A673 (cell line): ENCODE measurements at regions not wholly inside any gene's neighbourhood (a gene's known extent, or its start where the extent isn't known, plus 50 kb on each side); places are given as distances from the start of the nearest gene placed in this dataset.
A peak's percentile ranks its signal among the peaks of the same experiment; 100 is the strongest.

ENCODE experiments used
- BruUV-seq: library from RNA; stranded (reverse); fragments of 400-500 nt; replicated peaks from 2 replicates; lab custom pipeline; 2021; lab: Mats Ljungman, UMichigan
- CTCF ChIA-PET: fragments of 300-600 bp; sonication (Branson Sonifier 250); formaldehyde crosslinking; loops from one replicate; lab custom pipeline; 2022; ENCODE audit warnings: antibody characterized with exemption; lab: Charles Lee
- POLR2A ChIA-PET: fragments of 300-600 bp; sonication (Branson Sonifier 250); formaldehyde crosslinking; loops from one replicate; lab custom pipeline; 2022; ENCODE audit warnings: antibody characterized with exemption; ENCODE audit not compliant: low non-redundant PET; lab: Charles Lee
- DNase-seq: peaks from one replicate; pipeline ENCODE4 v3.0.0-alpha.2; 2015; ENCODE audit warnings: low spot score
- H3K27ac ChIP-seq: fragments of 200-600 bp; sonication (generic); 2 replicates; pipeline ENCODE4 v1.5.1; 2016; ENCODE audit warnings: mixed run types, low read depth, mild to moderate bottlenecking, mixed read lengths, antibody characterized with exemption, low read length; ENCODE audit not compliant: poor library complexity, severe bottlenecking
- H3K27me3 ChIP-seq: fragments of 200-600 bp; sonication (generic); replicated peaks from 2 replicates; pipeline ENCODE4 v1.6.1; 2017; ENCODE audit warnings: mixed run types, low read depth, mild to moderate bottlenecking, mixed read lengths, antibody characterized with exemption, low read length; ENCODE audit not compliant: insufficient read depth, poor library complexity
- H3K36me3 ChIP-seq: fragments of 200-600 bp; sonication (generic); 2 replicates; pipeline ENCODE4 v1.6.1; 2016; ENCODE audit warnings: mixed run types, mild to moderate bottlenecking, mixed read lengths, antibody characterized with exemption, low read length; ENCODE audit not compliant: insufficient read depth, poor library complexity, severe bottlenecking
- H3K4me1 ChIP-seq: fragments of 200-600 bp; sonication (generic); 2 replicates; pipeline ENCODE4 v1.6.1; 2017; ENCODE audit warnings: mixed run types, mild to moderate bottlenecking, mixed read lengths, antibody characterized with exemption, low read length; ENCODE audit not compliant: insufficient read depth, poor library complexity, severe bottlenecking
- H3K4me3 ChIP-seq: fragments of 200-600 bp; sonication (generic); 2 replicates; pipeline ENCODE4 v1.5.1; 2016; ENCODE audit warnings: low read depth, mixed run types, mild to moderate bottlenecking, mixed read lengths, low read length; ENCODE audit not compliant: poor library complexity, severe bottlenecking
- H3K9me3 ChIP-seq: fragments of 200-600 bp; sonication (generic); 2 replicates; pipeline ENCODE4 v1.6.1; 2016; ENCODE audit warnings: mixed run types, low read depth, mild to moderate bottlenecking, mixed read lengths, antibody characterized with exemption, low read length; ENCODE audit not compliant: poor library complexity, severe bottlenecking
- CTCF ChIP-seq: fragments of 300-800, 200-600 bp; sonication (generic); conservative IDR thresholded peaks from 2 replicates; pipeline ENCODE4 v1.5.1; 2017; ENCODE audit warnings: low read depth, mild to moderate bottlenecking, antibody characterized with exemption, low read length, moderate library complexity, mixed read lengths
- EZH2 ChIP-seq: fragments of 200-600 bp; sonication (generic); IDR thresholded peaks from 2 replicates; pipeline ENCODE4 v1.6.1; 2017; ENCODE audit warnings: borderline replicate concordance, low read depth, mild to moderate bottlenecking, mixed read lengths, antibody characterized with exemption, low read length; ENCODE audit not compliant: poor library complexity, severe bottlenecking
- intact Hi-C: fragments of 100-400 bp; cut with micrococcal nuclease; formaldehyde crosslinking; loops from one replicate; pipeline ENCODE4 v1.10.0; 2022; ENCODE audit not compliant: unreplicated experiment

- Histone ChIP-seq H3K4me3 (no peak overlapping the region), H3K4me1 (peaks cover 6% of the 10 kb centered on the region), H3K27me3 (no peaks in the 10 kb centered on the region), H3K27ac (no peak overlapping the region), H3K9me3 (no peaks in the 10 kb centered on the region), H3K36me3 (no peaks in the 10 kb centered on the region)
- peak; percentile 30 for DNase-seq
- intact Hi-C loops: loop anchor here (5.0 kb wide), 1 partner anchor 602 kb away; no protein-coding TSS in a partner anchor
- ChIA-PET CTCF (no interaction called here), POLR2A (interaction anchor here (0.6 kb wide), 1 partner anchor 1264 kb away, joined by 3 read pairs; no protein-coding TSS in a partner anchor)
- no TSS peak for BruUV-seq
- TF ChIP-seq CTCF (peak; percentile 38; the same call in 1 of the 2 replicates), EZH2 (no peak)
Measured at GRCh38 chr1:229710746-229711145, 84.7 kb downstream of the URB2 start.

GRCh38 chr1:229714306-229714705 lies 88.3 kb downstream of the URB2 start:
- no peaks in the 10 kb centered on the region for H3K36me3 ChIP-seq
- no peaks in the 10 kb centered on the region for H3K9me3 ChIP-seq
- peaks cover 6% of the 10 kb centered on the region for H3K4me1 ChIP-seq
- no peak overlapping the region for H3K4me3 ChIP-seq
- no peak for DNase-seq
- no TSS peak for BruUV-seq
- ChIA-PET CTCF (interaction anchor here (0.6 kb wide), 1 partner anchor 273 kb away, joined by 3 read pairs; no protein-coding TSS in a partner anchor), POLR2A (no interaction called here)
- H3K27ac ChIP-seq: no peak overlapping the region
- H3K27me3 ChIP-seq: no peaks in the 10 kb centered on the region
- no peak for TF ChIP-seq EZH2
- no peak for TF ChIP-seq CTCF
- intact Hi-C loops: loop anchor here (5.0 kb wide), 1 partner anchor 598 kb away; no protein-coding TSS in a partner anchor

- H3K4me1 ChIP-seq: peaks cover 6% of the 10 kb centered on the region
- ChIA-PET POLR2A (no interaction called here), CTCF (interaction anchor here (0.6 kb wide), 1 partner anchor 272 kb away, joined by 3 read pairs; no protein-coding TSS in a partner anchor)
- H3K36me3 ChIP-seq: no peaks in the 10 kb centered on the region
- no peak overlapping the region for H3K27ac ChIP-seq
- DNase-seq: peak; percentile 34
- no peak overlapping the region for H3K4me3 ChIP-seq
- intact Hi-C loops: loop anchor here (5.0 kb wide), 1 partner anchor 597 kb away; no protein-coding TSS in a partner anchor
- H3K27me3 ChIP-seq: no peaks in the 10 kb centered on the region
- BruUV-seq: no TSS peak
- peak; percentile 53 for TF ChIP-seq CTCF
- no peak for TF ChIP-seq EZH2
- no peaks in the 10 kb centered on the region for H3K9me3 ChIP-seq
Measured at GRCh38 chr1:229714964-229715603, 89.0 kb downstream of the URB2 start.
